M059J (cell line): ENCODE measurements at regions not wholly inside any gene's neighbourhood (a gene's known extent, or its start where the extent isn't known, plus 50 kb on each side); places are given as distances from the start of the nearest gene placed in this dataset.

Source experiments
- DNase-seq: peaks from one replicate; pipeline ENCODE4 v3.0.0-alpha.2; 2012; ENCODE audit warnings: low read depth

DNA sequence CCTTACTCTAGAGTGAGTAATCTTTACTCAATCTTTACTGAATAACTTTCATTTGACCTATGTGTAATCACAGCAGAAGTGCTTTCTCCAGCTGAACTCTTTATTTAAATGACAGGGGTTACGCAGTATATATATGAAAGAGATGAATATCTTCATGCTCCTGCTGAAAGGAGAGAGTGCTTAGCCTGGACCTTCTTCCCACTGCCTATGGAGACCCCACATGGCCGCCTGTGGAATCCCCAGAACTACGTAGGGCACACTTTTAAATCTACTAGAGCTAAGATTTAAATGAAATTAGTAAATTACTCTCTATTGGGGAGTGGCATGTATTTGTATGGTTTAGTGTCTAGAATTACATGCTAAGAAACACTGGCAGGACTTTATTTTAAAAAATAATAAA, 391.2 kb downstream of the ANKRD50 start:
- no peak for DNase-seq

DNA sequence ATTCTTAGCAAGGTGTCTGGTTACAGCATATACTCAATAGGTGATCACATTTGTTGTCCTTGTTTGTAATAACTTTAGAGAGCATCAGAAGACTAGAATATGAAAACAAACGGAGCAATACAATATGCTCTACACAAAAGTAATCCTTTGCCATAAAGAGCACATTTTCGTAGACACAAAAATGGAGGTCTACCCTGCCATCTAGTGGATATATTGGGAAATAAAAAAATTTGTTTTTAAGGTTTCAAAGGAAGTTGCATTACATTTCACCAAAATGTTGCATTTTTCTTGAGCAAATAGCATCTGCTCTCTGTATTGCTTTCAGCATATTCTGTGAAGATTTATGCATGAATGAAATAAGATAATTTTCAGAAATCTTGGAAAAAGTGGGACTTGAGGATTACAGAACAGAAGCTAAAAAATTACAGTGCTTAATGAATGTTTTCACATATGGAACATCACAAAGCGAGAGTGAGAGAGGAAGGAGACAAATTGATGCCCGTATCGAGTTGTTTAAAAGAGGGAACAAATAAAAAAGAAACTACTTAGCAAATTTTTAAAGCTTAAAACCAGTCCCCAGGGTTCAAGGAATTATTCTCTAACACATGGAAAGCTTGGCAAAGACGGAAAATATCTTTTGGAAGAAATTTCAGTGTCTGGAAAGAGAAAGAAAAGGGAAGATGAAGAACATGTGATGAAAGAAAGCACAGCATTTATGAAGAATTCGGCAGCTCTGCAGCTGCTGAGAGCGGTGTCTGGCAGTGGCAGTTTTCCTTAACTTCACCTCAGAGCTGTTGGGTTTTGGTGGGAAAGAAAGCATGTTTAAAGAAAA, 390.1 kb downstream of the ANKRD50 start:
- peak; percentile 30 for DNase-seq

DNA sequence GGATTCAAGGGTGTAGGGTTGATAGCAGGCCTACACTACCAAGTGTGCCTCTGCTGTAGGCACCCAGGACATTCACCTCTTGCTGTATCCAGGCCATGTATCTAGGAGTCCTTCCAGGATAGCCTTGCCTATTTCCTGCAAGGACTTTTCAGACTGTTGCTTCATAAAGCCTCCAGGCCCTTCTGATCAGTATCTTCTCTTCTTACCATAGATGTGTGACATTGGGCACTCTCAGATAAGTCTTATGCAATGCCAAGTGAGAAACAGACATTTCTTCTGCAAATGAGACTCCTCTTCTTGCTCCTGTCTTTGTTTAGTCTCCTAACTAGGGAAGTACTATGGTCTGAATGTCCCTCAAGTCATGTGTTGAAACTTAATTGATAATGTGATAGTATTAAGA, 386.8 kb downstream of the ANKRD50 start:
- DNase-seq: no peak

DNA sequence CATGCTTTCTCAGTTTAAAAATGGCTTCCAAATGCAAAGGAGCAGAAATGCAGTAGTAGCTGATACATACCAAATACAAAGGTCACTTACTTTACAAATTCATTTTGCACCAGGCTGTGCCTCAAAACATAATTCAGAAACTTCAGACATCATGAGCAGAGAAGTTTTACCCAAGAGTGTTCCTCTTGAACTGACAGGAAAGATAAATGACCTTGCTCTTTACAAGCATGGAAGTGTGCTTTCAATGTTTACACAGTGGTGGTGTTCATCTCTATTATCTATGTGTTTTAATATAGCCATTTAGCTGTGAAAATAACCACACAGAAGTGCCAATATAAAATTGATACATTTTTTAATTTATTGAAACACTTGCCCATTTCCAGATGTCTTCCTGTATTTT, 383.4 kb downstream of the ANKRD50 start:
- no peak for DNase-seq

DNA sequence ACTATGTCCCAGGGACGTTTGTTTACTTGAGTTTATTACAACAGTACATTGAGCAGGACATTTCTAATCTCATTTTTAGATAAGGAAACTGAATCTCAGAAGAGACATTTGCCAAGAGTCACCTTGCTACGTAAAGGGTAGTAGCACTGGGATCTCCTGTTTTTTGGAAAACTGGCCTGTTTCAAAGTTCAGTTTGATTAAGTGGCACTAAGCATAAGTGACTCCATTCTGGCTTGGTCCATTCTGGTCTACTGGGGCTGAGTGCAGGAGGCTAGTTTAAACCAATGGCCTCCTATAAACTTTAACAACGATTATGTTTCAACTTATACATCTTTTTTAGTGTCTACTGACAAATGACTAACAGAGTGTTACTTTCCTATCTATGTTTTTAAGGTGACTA, 382.5 kb downstream of the ANKRD50 start:
- no peak for DNase-seq

DNA sequence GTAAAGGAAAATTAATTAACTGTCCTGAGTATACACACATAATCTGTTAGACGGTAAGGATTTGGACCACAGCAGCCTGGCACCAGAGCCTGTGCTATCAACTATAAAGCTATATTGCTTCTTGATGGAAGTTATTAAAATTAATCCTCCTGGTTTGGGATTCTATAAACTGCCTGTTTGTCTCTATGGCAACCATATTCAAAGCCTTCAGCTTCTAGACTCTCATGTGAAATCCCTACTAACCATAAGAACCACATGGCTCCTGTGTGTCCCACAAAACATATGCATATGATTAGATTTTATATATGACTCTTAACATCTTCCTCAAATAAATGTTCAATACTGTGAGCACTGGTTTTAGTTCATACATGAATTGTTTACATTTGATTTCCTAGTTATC, 380.8 kb downstream of the ANKRD50 start:
- DNase-seq: no peak

DNA sequence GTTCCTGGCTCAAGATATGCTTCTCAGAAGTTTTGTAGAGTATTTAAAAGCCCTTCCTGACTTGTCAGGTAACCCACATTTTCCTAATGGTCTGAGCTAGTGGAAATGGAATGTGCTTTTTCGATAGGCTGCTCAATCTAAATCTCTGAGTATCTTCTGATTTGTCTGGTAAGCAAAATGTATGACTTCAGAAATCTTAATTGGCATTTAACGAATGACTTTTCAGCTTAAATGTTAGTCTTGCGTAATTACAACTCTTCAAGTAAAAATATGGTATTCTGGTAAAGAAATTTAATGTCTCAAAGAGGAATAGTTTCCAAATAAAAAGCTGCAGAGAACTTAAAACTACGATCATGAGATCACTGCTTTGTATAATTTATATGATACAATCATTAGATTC, 379.1 kb downstream of the ANKRD50 start:
- no peak for DNase-seq

DNA sequence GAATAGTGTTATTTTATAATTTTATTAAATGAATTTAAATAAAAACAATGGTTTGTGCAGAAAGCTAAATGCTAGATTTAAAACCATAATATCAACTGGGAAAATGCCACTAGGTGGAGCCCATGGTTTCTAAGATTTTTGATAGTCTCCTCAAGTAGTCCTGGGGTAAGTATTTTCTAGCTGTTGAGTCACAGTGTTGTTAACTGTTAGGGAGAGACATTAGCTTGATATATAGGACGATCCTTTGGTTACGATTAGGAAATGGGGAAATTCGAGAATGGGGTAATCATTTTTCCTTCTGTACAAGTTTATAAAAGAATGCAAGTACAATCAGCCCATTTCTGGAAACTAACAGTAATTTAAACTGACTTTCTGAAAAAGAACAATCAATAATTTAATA, 378.4 kb downstream of the ANKRD50 start:
- peak; percentile 61 for DNase-seq

DNA sequence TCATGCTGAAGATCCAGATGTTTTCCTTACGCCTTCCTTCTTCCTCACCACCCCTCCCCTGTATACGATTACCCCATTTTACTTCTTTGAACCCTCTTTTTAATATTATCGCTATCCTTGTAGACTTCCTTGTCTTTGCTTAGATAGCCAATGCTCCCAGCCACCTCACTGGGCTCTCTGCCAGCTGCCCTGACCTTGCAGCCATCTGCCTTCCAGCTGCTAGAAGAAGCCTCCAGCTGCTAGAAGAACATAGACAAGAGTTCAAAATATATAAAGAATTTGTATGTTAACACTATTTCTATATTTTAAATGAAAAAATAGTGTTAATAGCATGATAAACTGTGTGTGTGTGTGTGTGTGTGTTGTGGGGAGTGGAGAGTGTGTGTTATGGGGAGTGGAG, 374.7 kb downstream of the ANKRD50 start:
- DNase-seq: no peak

DNA sequence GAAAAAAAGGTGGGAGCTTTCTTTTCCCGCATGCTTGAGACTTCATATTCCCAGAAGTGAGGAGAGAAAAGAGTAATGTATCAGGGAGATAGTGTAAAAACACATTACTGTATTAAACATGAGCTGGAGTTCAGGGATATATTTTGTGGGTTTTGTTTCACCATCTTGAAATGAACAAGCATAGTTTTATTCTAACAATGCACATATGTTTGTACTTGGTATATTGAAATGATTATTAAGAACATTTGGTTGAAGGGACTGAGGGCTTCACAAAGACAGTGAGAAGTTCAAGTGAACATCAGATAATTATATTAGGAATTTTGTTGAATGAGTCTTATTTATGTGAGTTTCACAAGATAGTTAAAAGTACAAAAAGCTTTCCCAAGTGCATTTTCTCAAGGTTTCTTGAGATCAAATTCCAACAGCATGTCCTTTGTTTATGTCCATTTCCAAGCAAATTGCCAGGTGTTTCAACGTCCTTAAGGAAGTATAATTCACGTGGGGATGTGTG, 368.8 kb downstream of the ANKRD50 start:
- DNase-seq: no peak

DNA sequence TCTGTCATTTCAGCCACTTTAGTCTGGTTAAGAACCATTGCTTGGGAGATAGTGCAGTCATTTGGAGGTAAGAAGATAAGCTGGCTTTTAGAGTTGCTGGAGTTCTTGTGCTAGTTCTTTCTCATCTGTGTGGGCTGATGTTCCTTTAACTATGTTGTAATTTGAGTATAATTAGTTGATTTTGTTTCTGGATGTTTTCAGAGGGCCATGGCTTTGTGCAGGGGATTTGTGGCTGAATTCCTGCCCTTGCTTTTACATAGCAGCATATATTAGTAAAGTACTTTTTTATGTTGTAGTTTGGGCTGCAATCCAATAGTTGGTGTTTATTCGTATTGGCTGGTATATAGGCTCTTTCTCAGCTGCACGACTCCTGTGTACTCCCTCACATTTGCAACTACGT, 339.6 kb downstream of the ANKRD50 start:
- no peak for DNase-seq

DNA sequence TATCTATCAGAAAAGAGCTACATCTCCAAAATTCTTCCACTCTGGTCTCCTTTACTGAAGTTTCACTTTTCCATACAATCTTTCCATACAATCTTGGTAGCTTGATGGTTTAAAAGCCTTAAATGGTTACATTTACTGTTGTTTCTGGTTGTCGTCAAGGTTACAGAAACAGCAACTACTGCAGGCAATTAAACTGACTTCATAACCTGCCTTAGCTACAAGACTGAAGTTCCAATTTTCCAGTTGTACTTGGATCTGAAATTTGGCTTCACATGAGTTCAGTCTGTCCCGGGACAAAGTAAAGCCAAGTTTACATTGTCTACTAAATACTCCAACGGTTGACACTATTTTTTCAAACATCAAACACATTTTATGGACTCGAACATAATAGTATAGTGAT, 326.4 kb downstream of the ANKRD50 start:
- peak; percentile 18 for DNase-seq

DNA sequence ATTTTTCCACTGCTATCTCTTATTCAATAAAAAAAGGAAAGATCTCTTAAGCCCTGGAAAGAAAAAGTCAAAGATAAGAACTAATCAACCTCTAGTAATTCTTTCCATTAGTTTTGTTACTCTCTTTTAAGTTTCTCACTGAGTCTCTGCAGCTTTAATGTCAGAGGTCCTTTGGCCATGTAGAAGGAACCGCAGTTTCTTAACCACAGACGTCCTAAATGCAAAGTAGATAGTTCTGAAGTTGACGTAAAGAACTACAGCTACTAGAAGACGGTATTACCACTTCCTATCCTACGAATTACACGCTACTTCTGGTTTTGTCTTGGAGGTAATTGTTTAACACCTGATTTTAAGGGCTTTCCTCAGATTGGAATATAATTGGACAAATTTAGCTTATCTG, 325.9 kb downstream of the ANKRD50 start:
- no peak for DNase-seq

DNA sequence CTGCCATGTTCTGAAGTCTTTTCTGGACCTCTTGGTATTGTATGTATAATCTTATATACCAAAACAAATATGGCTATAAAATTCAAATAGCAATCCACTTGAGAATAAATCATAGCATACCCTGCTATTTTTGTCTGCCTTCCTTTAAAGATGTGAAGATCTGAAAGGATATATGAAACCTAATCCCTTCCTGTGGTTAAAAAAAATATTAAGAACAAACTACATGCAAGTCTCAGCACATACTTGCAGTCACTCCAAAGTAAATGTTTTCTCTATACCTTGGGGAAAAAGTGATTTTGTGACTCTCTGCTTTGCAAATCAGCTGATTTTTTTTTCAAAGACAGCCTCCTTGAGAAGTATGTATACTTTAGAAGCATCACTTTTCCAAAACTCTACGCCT, 322.9 kb downstream of the ANKRD50 start:
- no peak for DNase-seq

DNA sequence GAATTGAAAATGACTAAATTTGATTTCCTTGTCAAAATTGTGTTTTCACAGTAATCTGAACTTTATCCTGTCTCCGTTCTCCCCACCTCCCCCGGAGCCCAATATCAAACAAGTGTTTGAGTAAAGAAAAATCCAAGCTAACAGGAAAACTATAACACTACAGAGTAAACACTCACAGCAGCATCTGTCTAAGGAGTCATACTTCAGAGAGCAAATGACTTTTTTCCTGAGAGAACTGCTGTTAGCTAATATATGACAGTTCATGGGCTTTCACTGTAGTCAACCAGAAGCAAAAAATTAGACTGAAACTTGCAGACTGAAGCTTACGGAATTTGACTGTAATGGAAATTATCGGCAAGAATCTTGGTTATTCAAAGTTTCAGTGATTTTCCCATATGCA, 321.7 kb downstream of the ANKRD50 start:
- no peak for DNase-seq

DNA sequence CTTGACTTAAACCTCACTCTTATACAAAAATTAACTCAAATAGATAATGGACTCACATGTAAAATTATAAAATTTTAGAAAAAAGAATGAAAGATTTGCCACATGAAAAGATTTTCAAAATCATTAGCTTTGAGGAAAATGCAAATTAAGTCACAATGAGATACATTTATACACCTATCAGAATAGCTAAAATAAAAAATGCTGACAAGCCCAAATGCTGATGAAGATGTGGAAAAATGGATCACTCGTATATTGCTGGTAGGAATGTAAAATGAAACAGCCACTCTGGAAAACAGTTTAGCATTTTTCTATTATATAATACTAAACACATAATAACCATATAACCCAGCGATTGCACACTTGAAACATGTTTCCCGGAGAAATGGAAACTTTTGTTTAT, 316.2 kb downstream of the ANKRD50 start:
- no peak for DNase-seq

DNA sequence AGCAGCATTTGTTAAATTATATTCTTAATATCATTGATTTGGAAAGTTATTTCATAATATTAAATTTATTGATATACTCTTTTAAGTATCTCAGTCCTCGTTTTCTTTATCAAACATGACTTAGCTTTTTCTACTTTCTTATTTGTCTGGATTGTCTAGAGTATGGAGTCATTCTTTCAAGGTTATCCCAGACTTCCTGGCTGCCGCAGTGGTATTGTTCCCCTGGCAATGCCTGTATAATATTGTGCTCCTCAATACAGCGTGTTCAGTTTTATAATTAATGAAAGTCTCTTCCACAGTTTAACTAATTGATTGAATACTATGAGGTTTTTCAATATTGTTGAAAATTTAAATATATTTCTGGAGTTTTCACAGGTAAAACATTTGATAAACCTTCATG, 310.9 kb downstream of the ANKRD50 start:
- DNase-seq: no peak

DNA sequence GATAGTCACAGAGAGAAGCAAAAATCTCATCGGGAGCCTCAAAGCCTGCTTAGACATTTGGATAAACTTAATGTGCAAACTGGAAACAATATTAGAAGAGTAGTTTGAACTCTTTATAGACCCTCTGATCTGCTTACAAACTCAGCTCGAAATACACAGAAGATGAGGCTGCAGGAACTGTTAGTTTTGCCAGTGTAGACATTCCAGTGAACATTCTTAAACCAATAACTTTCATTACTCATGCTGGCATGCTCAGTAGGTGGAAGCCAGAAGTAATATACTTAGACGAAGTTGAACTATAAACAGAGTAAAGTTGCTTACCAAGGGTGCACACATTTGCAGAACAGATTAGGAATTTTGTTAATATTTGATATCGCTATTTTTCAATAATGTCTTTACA, 303.5 kb downstream of the ANKRD50 start:
- peak; percentile 25 for DNase-seq

DNA sequence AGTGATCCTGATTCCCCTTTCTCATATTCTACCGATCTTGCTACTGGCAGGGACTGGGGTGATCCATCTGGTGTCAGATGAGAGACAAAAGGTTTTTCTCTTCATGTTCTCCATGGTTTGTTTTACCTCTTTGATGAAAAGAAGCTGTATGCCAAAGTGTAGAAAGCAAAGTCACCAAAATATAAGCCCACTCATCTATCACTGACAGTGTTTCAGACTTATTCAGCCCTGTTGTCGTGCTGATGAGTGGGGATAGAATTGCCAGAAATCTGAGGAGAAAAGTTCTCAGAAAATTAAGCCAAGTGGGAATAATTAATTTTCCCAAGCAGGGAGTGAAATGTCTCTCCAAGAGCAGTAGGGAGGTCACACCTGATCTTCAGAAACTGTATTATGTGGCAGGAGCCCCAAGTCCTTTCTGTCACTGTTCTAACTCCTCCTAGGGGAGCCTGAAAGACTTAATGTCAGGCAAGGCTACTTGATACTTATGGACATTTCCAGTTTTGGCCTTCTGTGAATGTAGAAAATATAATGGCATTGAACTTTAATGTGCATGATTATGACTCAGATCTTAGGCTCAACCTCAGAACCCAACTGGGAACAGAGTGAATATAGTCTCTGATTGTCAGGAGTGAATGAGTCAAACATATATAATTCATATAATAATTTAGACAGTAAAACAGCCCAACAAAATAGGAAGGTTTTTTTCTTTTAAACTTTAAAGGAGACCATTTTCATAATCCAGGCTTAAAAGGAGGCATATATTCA, 298.1 kb downstream of the ANKRD50 start:
- no peak for DNase-seq

DNA sequence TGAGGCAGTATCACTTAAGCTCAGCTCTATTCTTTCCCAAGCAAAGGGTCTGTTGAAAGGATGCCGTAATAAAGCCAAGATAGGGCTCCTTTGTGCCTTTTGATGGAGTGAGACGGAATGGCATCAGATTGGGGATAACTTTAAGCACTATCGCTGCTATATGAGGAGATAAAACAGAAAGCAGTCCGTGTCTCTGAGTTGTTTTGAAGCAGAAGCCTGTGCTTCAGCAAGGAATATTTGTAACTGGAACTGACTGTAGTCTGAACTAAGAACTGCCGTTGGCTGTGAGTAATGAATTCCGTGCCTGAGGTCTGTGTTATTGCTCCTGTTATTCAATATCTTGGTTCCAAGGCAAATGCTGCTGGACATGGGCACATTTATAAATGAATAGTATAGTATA, 297.4 kb downstream of the ANKRD50 start:
- peak; percentile 27 for DNase-seq

DNA sequence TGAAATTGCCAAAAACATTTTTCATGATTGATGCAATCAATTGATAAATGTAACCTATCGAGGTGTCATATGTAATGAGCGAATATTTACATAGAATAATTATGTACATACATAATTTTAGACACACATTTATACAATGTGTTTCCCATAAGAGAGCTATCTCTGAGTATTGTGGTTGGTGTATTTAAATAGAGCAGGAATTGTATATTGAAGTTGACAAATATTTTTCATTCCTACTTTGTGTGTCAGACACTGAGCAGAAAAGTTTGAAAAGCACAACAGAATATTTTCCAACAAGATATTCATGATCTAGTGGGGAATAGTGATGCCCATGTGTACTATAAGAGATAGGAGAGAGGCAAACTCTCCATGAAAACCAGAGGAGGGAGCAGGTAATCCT, 295.2 kb downstream of the ANKRD50 start:
- DNase-seq: no peak

DNA sequence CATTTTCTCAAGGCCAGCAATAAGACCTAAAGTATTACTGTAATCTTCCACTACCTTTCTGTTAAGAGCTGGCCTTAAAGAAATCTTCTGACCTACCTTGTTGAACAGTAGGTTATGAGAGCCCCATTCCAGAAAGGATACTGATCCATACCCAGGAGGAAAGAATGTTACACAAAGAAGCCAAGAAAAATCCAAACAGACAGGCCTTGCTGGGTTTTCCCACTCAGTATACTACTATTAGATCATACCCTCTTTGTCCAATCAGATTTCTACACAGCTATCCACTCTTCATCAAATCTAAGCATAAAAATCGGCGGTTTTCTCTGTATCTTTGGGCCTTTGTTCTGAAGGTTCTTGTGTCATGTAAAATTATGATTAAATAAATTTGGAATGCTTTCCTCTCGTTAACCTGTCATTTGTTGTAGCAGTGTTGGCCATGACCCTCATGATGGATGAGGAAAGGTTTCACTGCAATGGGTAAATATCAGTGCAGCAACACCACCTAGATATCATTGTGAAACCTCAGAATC, 292.3 kb downstream of the ANKRD50 start:
- peak; percentile 40 for DNase-seq

DNA sequence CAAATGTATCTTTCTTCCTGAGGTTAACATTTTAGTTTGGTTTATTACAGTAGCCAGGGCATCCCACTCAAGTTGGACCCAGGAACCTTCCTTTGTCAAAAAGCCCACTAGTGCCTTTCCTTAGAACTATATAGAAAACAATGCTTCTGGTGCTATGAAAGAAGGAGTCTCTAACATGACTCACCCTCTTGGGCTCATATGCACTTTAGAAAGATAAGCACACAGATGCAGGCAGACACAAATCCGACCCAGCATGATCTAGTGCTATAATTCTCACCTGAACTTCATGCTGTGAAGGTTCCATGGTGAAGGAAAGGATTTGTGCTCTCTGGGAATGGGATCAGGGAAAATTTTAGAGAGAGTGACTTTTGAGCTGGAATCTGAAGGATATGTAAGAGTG, 289.4 kb downstream of the ANKRD50 start:
- DNase-seq: no peak
